H1 (cell line): ENCODE measurements at regions not wholly inside any gene's neighbourhood (a gene's known extent, or its start where the extent isn't known, plus 50 kb on each side); places are given as distances from the start of the nearest gene placed in this dataset.

ENCODE experiments used
- CHD1 ChIP-seq: IDR thresholded peaks from 2 replicates; pipeline ENCODE4 v1.6.1; 2012; ENCODE audit warnings: low read depth, low read length, improper control_type of control experiment
- GABPA ChIP-seq: IDR thresholded peaks from 2 replicates; pipeline ENCODE4 v1.6.1; 2011; ENCODE audit warnings: mild to moderate bottlenecking, low read length, moderate library complexity, borderline replicate concordance; ENCODE audit not compliant: insufficient read depth
- JUN ChIP-seq: IDR thresholded peaks from 2 replicates; pipeline ENCODE4 v1.6.1; 2011; ENCODE audit warnings: low read depth, mild to moderate bottlenecking, improper control_type of control experiment, low read length
- POLR2A ChIP-seq, 2 experiments: IDR thresholded peaks; 1 replicate in 1 of 2; 2 replicates in 1 of 2; pipeline ENCODE4 v1.6.1; 2011; ENCODE audit warnings: low read depth in 2 of 2, low read length in 2 of 2, mild to moderate bottlenecking in 2 of 2; ENCODE audit errors: control extremely low read depth in 1 of 2
- TAF7 ChIP-seq: optimal IDR thresholded peaks from 2 replicates; pipeline ENCODE3; 2011; ENCODE audit warnings: low read depth, mild to moderate bottlenecking, inconsistent platforms, low read length, moderate library complexity, borderline replicate concordance

GRCh38 chr5:92390657-92391056 is 1007.5 kb upstream of the ARRDC3 start (continued):
- TF ChIP-seq TAF7 (no peak), JUN (no peak), CHD1 (no peak), POLR2A (IDR thresholded peaks at IDR 0.05; ENCODE audit: control extremely low read depth in 1 of 2, low read depth in 2 of 2, low read length in 2 of 2) (no peak), GABPA (no peak)
